Hematopoietic multipotent progenitor cell treated with erythropoietin and hydrocortisone succinate and interleukin-3 and kit ligand, for 4 days (in vitro differentiated cells): ENCODE measurements at regions not wholly inside any gene's neighbourhood (a gene's known extent, or its start where the extent isn't known, plus 50 kb on each side); places are given as distances from the start of the nearest gene placed in this dataset.
A peak's percentile ranks its signal among the peaks of the same experiment; 100 is the strongest.

Experiments used
- DNase-seq: peaks from one replicate; pipeline ENCODE4 v3.0.0-alpha.2; 2015

- no peak for DNase-seq
Observed at GRCh38 chr1:56003846-56004245, 575.5 kb downstream of the PLPP3 start.

GRCh38 chr1:56002231-56002630 is 577.1 kb downstream of the PLPP3 start:
- no peak for DNase-seq

GRCh38 chr1:56000424-56000823 is 578.9 kb downstream of the PLPP3 start:
- no peak for DNase-seq

- DNase-seq, result no peak
Observed at GRCh38 chr1:55997536-55997935, 581.8 kb downstream of the PLPP3 start.

DNA sequence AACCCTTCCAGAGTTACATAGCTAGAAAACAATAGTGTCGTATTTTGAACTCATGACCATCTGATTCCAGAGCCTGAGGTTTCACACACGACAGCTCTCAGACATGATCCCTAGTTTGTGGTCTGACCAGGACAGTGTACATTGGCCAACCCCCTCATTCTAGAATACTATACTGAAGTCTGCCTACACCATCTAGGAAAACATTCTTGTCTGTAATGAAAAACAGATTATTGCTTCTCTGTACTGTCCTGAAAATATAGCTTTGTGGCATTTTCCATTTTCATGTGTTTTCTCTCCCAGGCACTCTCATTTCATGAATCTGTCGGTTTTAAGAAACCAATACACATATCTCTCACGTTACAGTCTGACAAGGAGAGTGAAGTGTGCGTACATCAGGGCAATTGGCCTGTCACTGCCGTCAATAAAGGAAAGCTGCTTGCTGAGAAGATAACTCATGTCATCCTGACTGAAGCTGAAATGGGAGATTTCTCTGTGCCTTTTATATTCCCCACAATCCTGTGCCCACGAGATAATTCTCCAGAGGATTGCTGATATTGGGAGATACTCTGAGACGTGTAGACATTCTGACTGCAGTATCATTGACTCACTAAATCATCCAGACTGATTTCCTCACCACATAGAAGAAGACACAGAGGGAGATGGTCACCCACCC is 585.6 kb downstream of the PLPP3 start:
- no peak for DNase-seq

GRCh38 chr1:55990007-55990406 is 589.4 kb downstream of the PLPP3 start:
- DNase-seq, result no peak

DNA sequence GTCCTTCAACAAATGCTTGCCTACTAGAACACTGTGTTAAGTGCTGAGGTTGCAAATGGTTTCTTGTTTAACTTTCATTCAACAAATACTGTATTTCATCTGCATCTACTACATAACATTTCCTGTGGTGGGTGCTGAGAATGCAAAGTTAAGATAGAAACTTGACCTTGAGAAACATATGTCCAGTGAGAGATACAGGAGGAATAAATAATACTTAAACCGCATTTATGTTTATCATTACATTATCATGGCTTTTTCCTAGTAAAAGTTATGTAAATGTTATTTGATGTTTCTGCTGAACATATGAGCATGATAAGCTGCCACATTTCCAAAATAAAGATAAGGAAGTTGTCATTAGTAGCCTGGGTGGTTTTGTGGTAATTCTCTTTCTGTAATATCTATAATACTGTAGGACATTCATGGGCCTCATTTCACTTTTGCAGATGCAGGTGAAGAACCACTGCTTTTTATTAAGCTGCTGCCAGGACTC is 590.4 kb downstream of the PLPP3 start:
- DNase-seq, result peak; percentile 72

- DNase-seq, result peak; percentile 65
Observed at GRCh38 chr1:55987491-55988249, 591.7 kb downstream of the PLPP3 start.

DNA sequence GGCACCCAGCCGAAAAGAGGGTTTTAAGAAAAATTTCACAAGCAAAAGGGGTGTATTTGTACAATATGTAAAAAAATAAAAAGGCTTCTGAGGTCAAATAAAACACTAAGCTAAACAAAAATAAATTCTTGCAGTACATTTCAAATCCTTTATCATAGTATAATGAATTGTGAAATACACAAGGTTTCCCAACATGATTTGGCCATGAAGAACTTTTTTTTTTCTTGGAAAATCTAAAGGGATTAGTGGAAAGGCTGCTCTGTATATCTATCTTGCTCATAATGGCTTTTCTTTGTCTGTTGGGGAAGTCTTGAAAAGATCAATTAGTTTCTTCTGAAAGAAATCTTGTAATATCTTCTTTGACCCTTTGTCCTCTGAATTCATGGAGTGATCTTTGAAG is 593.4 kb downstream of the PLPP3 start:
- DNase-seq, result no peak

DNA sequence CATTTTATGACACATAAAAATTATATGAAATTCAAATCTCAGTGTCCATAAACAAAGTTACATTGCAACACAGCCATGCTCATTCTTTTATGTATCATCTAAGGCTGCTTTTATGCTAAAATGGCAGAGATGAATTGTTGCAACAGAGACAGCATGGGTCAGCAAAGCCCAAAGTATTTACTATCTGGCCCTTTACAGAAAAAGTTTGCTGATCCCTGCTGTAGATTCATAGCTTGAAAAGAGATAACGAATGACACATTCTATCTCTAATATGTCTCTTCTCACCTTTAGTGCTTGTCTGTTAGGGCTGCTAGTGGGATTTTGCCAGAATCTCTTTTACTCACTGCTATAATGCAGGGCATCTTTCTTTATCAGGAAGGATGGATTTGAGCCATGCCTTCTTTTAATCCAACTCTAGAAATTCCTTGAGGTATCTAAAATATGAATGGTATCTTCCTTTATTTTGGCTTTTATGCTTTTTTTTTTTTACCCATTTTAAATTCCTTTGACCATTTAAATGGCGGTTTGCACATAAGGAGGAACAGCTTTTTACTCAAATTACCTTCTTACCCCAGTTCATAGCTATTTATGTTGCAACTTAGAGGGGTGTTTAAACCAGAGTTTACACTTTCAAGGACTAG is 598.2 kb downstream of the PLPP3 start:
- no peak for DNase-seq

- no peak for DNase-seq
Observed at GRCh38 chr1:55980582-55980981, 598.8 kb downstream of the PLPP3 start.

DNA sequence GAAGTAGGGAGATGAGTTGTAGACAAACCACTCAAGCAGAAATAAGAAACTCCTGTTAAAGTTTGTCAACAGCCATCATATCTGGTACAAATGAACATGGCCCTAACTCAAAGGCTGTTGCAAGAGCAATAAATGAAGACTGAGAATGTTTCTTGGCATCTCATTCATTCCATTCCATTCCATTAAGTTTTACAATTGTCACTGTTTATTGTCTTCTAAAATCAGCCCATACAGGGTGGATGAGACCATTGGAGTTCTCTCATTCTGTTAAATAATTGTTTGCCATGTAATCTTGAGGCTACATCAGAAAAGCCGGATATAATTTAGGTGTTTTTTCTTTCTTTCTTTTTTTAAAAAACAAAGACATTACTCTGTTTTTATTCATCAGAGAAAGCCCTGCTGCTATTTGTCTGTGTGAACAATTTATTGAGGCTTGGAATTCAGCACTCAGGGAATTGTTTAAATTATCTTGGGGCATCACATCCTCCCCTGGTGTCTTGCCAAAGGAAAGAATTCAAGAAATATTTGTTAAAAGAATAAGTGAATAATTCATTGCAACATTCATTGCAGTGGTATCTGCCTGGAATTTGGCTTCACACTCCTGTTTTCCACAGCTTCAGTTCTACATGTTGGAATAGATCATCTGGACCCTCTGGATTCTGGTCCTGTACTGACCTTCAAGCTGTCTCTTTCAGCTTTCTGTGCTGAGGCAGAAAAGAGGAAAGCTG is 604.5 kb downstream of the PLPP3 start:
- DNase-seq, result no peak

DNA sequence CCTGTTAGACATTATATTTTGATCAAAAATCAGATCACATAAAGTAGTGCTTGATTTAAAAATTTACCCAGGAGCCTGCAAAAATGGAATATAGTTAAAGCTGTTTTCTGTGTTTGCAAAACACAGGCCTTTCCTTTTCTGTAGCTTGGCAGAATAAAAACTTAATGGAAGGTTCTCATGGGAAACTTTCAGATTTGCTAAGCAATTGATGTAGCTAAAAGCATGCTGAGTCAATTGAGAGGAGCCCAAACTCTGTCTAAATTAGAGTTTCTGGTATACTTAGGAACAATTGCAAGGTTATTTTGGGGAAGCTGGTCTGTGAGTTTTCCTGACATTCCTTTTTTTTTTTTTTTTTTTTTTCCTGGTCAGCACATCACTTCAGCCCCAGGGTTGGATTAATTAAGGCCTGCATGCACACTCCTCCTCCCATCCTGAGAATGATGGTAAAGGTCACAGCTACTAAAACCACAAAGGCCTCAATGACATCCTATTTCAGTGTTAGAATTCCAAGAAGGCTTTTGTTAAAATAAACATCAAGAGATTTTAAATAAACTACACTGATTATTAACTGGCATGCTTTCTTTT is 608.7 kb downstream of the PLPP3 start:
- no peak for DNase-seq

DNA sequence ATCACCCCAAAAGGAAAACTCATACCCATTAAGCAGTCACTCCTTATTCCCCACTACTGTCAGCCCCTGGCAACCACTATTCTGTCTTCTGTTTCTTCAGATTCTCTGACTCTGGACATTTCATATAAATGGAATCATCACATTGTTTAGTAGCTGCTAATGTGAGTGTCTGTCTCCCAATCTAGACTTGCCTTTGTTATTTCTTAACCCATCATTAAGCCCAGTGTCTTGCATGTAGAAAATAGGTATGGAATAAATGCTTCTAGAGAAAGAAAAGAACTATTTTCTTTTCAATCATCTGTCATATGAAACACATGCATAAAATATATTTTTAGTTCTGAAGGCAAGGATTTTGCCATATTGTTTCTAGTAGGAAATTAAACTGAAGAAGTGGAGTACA is 610.0 kb downstream of the PLPP3 start:
- DNase-seq, result no peak

DNA sequence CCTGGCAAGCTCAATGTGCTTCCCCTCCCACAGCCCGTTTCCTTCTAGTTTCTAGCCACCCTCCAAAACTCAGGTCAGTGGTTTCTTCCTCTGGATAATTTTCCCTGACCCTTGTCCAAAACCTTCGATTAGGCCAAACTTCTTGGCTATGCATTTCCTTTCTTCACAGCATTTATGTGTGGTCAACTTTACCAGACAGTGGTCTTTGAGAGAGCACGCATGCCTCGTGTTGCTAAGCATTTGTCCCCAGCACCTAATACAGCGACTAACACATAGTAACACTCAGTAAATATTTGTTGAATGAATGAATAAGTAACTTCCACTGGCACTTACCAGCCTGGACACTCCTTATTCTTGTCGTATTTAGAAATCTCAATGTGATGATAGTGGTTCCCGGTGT is 610.7 kb downstream of the PLPP3 start:
- DNase-seq, result no peak

DNA sequence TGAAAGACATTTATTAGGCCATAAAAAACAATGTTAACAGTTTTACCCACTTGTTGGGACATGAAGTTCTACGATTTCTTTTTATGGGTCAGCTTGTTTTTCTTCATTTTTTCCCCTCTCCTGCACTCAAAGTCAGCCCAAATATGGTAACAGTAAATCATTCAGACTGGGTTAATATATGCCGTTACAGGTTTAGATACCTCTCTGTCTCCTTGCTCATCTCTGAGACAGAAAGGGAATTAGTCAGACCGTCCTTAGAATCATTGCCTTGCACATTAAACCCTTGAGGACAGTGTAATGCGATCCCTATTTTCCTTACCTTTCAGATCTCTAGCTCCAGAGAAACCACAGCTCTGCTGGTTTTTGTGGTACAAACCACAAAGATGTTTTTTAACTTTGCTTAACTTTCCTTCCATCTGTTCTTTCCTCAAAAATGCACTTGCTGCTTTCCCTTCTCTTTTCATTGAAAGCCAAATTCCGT is 613.3 kb downstream of the PLPP3 start:
- DNase-seq, result no peak

- no peak for DNase-seq
Observed at GRCh38 chr1:55962472-55962871, 616.9 kb downstream of the PLPP3 start.

DNA sequence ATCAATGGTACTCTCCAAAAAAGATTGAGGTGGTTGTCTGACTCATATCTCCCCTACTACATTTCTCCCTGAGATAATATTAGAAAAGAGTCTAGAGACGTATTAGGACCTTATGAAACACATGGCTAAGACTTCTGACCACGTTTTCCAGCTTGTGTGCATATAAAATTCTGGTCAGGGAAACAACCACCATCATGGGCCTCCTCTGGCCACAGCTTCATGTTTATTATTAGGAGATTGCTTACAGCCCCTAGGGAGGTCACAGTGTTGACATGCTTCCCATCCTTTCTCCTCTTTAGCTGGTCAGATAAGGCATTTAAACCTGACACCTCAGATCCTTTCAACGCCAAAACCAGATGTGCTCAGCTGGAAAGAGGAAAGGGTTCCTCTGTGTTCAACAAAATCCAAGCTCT is 620.2 kb downstream of the PLPP3 start:
- DNase-seq, result no peak

GRCh38 chr1:55958498-55958897 is 620.9 kb downstream of the PLPP3 start:
- DNase-seq, result no peak

- no peak for DNase-seq
Observed at GRCh38 chr1:55957276-55957675, 622.1 kb downstream of the PLPP3 start.

GRCh38 chr1:55955016-55955621 is 624.2 kb downstream of the PLPP3 start:
- no peak for DNase-seq

DNA sequence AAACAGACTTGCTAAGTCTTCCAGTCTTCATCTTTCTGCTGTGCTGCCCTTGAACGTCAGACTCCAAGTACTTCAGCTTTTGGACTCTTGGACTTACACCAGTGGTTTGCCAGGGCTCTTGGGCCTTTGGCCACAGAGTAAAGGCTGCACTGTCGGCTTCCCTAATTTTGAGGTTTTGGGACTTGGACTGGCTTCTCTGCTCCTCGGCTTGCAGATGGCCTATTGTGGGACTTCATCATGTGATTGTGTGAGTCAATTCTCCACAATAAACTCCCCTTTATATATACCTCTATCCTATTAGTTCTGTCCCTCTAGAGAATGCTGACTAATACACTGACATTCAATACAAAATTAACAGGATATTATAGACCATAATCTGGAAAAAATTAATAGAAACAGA is 628.1 kb downstream of the PLPP3 start:
- DNase-seq, result no peak
